HL-60 (cell line): ENCODE measurements at regions not wholly inside any gene's neighbourhood (a gene's known extent, or its start where the extent isn't known, plus 50 kb on each side); places are given as distances from the start of the nearest gene placed in this dataset.

Experiments used
- DNase-seq, 2 experiments: peaks; one replicate each; pipeline ENCODE4 v3.0.0-alpha.2; 2010 to 2020; ENCODE audit warnings: low read depth in 1 of 2, low spot score in 1 of 2
- H3K27ac ChIP-seq: fragments of 250-450 bp; sonication (Bioruptor Pico); replicated peaks from 2 replicates; pipeline ENCODE4 v1.5.1; 2020; ENCODE audit warnings: mild to moderate bottlenecking, moderate library complexity
- H3K27me3 ChIP-seq: fragments of 250-450 bp; sonication (Bioruptor Pico); 2 replicates; pipeline ENCODE4 v1.5.1; 2021; ENCODE audit warnings: mild to moderate bottlenecking, moderate library complexity; ENCODE audit not compliant: insufficient read depth, poor library complexity, severe bottlenecking
- H3K4me3 ChIP-seq: replicated peaks from 2 replicates; pipeline ENCODE4 v1.5.1; 2011; ENCODE audit warnings: mild to moderate bottlenecking, control low read depth, low read length; ENCODE audit not compliant: insufficient read depth
- CTCF ChIP-seq: IDR thresholded peaks from one replicate; pipeline ENCODE4 v1.5.1; 2011; ENCODE audit warnings: low read length, control low read depth, inconsistent platforms; ENCODE audit not compliant: insufficient read depth
- GABPA ChIP-seq: IDR thresholded peaks from 2 replicates; pipeline ENCODE4 v1.6.1; 2012; ENCODE audit warnings: low read depth
- POLR2AphosphoS5 ChIP-seq: IDR thresholded peaks from 2 replicates; pipeline ENCODE4 v1.6.1; 2012; ENCODE audit warnings: low read depth
- REST ChIP-seq: IDR thresholded peaks from 2 replicates; pipeline ENCODE4 v1.6.1; 2012; ENCODE audit warnings: low read depth; ENCODE audit not compliant: insufficient replicate concordance
- SPI1 ChIP-seq: IDR thresholded peaks from 2 replicates; pipeline ENCODE4 v1.6.1; 2012; ENCODE audit warnings: low read depth, mild to moderate bottlenecking, borderline replicate concordance

GRCh38 chrX:39211501-39211900 lies 410.2 kb downstream of the MID1IP1 start:
- DNase-seq: no peak
- H3K27me3 ChIP-seq: no peaks in the 10 kb centered on the region
- H3K27ac ChIP-seq: no peak overlapping the region
- TF ChIP-seq REST: no peak
- TF ChIP-seq POLR2AphosphoS5: no peak
- TF ChIP-seq GABPA: no peak
- no peak for TF ChIP-seq SPI1
- no peak for TF ChIP-seq CTCF
- H3K4me3 ChIP-seq: no peak overlapping the region

GRCh38 chrX:39212456-39212855 lies 411.2 kb downstream of the MID1IP1 start:
- no peak for TF ChIP-seq CTCF
- no peak for TF ChIP-seq SPI1
- TF ChIP-seq GABPA: no peak
- no peak for TF ChIP-seq POLR2AphosphoS5
- no peak for TF ChIP-seq REST
- H3K27ac ChIP-seq: no peak overlapping the region
- H3K27me3 ChIP-seq: no peaks in the 10 kb centered on the region
- DNase-seq: no peak
- no peak overlapping the region for H3K4me3 ChIP-seq

GRCh38 chrX:39214387-39215126 lies 413.3 kb downstream of the MID1IP1 start:
- no peak for DNase-seq
- Histone ChIP-seq H3K27ac (no peak overlapping the region), H3K27me3 (no peaks in the 10 kb centered on the region), H3K4me3 (no peak overlapping the region)
- TF ChIP-seq GABPA (no peak), CTCF (no peak), REST (no peak)
